ENCODE measurements at regions not wholly inside any gene's neighbourhood (a gene's known extent, or its start where the extent isn't known, plus 50 kb on each side); places are given as distances from the start of the nearest gene placed in this dataset.

DNA sequence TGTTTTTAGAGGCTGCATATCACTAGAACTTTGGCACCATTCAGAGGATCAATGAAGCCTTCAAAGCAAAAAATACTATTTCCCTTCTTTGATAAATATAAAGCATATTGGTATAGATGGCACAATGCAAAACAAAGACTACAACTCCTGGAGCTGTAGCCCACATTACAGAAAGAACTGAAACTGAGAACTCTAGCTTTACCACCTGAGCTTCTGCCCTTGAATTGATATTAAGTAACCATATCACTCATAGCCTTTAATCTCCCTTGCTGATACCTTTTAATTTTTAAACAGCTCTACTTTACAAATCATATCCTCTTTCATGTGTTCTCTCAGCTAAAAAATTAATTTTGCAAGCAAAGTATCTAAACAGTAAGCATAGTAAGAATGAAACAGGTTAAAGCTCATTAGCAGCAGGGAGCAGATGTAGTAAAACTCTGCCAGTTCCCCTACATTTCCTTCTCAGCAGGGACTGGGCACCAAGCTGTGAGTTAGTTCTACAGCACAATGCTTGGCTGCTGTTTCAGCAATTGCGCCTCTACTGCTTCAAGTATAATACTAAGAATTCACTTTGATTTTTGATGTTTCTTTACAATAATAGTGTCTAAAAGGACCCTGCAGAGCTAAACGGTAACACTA, 97.9 kb upstream of the NANOGP8 start:
- peak; percentile 71 for DNase-seq
- H3K4ac ChIP-seq (ENCODE audit: low read depth, low read length) = no peak overlapping the region
- H3K14ac ChIP-seq (ENCODE audit: insufficient read depth, low read length) = no peak overlapping the region
- H3K9ac ChIP-seq (ENCODE audit: extremely low read depth, insufficient read length, low read length) = no peak overlapping the region
- no peak overlapping the region for H3K56ac ChIP-seq (ENCODE audit: insufficient read length, low read depth, low read length)
- Mint-ChIP-seq H3K27me3 (ENCODE audit: low read depth) (peaks cover 33% of the 10 kb centered on the region), H3K9me3 (peaks cover 0 to under 1% of the 10 kb centered on the region in 2 experiments; a peak in 3 of 5 replicates), H3K4me1 (peaks cover 45 to 46% of the 10 kb centered on the region in 2 experiments), H3K36me3 (ENCODE audit: insufficient read depth in 1 of 3, low read depth in 3 of 3) (peaks cover 0 to 7% (median 0%) of the 10 kb centered on the region in 3 experiments; a peak in 2 of 7 replicates), H3K27ac (no peak overlapping the region; a peak in 1 of 7 replicates), H3K4me3 (no peak overlapping the region; a peak in 1 of 5 replicates)
- no peak overlapping the region for H4K91ac ChIP-seq (ENCODE audit: insufficient read length, low read depth, low read length)
- no peaks in the 10 kb centered on the region for H3K9me3 ChIP-seq (ENCODE audit: control insufficient read depth, low read depth, low read length)
- no peak overlapping the region for H3T11ph ChIP-seq (ENCODE audit: low read length)
- no peaks in the 10 kb centered on the region for H4K20me1 ChIP-seq (ENCODE audit: control insufficient read depth, insufficient read depth, insufficient read length)
- no peak overlapping the region for H2BK120ac ChIP-seq (ENCODE audit: low read depth, low read length, poor library complexity, severe bottlenecking)
- H4K8ac ChIP-seq (replicated peaks; ENCODE audit: insufficient read length, low read depth, low read length) = no peak overlapping the region
- TF ChIP-seq, protein P1, sequence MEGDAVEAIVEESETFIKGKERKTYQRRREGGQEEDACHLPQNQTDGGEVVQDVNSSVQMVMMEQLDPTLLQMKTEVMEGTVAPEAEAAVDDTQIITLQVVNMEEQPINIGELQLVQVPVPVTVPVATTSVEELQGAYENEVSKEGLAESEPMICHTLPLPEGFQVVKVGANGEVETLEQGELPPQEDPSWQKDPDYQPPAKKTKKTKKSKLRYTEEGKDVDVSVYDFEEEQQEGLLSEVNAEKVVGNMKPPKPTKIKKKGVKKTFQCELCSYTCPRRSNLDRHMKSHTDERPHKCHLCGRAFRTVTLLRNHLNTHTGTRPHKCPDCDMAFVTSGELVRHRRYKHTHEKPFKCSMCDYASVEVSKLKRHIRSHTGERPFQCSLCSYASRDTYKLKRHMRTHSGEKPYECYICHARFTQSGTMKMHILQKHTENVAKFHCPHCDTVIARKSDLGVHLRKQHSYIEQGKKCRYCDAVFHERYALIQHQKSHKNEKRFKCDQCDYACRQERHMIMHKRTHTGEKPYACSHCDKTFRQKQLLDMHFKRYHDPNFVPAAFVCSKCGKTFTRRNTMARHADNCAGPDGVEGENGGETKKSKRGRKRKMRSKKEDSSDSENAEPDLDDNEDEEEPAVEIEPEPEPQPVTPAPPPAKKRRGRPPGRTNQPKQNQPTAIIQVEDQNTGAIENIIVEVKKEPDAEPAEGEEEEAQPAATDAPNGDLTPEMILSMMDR (conservative IDR thresholded peaks at IDR 0.05) = no peak; the same call in 2 of the 3 replicates
- no peaks in the 10 kb centered on the region for H3K27me3 ChIP-seq (ENCODE audit: insufficient read depth, low read length)
- H2BK15ac ChIP-seq (ENCODE audit: low read depth, low read length) = no peak overlapping the region
- no CpG with 5 or more reads among the region's 2 CpGs for WGBS (ENCODE audit: extremely low coverage, insufficient read length, low lambda C conversion rate)
- H3K4me1 ChIP-seq (ENCODE audit: insufficient read depth, low read length) = peaks cover 4% of the 10 kb centered on the region; the same call in 1 of the 2 replicates
- H3K4me2 ChIP-seq (ENCODE audit: insufficient read depth, insufficient read length, low read length) = no peak overlapping the region
- no peaks in the 10 kb centered on the region for H3K79me2 ChIP-seq (ENCODE audit: insufficient read depth, low read length)
- no peak overlapping the region for H2BK5ac ChIP-seq (ENCODE audit: insufficient read length, low read length)
- no peaks in the 10 kb centered on the region for H3K79me1 ChIP-seq (ENCODE audit: insufficient read depth, low read depth, low read length, poor library complexity, severe bottlenecking)
- no peak overlapping the region for H2AK5ac ChIP-seq (ENCODE audit: insufficient read length, low read length)
- H2BK20ac ChIP-seq (ENCODE audit: low read depth, low read length, poor library complexity, severe bottlenecking) = no peak overlapping the region
- no peak overlapping the region for H2AFZ ChIP-seq (ENCODE audit: low read length)
- H3K23ac ChIP-seq (ENCODE audit: insufficient read length, low read depth, low read length) = no peak overlapping the region
- no peak overlapping the region for H2BK12ac ChIP-seq (ENCODE audit: insufficient read length, low read depth, low read length)
- H3K27ac ChIP-seq (ENCODE audit: insufficient read length, low read depth, low read length) = no peak overlapping the region
- H3K18ac ChIP-seq (ENCODE audit: insufficient read length, low read depth, low read length) = no peak overlapping the region
- H3K23me2 ChIP-seq (ENCODE audit: insufficient read length, low read depth, low read length, poor library complexity, severe bottlenecking) = no peaks in the 10 kb centered on the region
- H4K5ac ChIP-seq (ENCODE audit: insufficient read length, low read depth, low read length) = no peak overlapping the region
